H9 (cell line): ENCODE measurements at regions not wholly inside any gene's neighbourhood (a gene's known extent, or its start where the extent isn't known, plus 50 kb on each side); places are given as distances from the start of the nearest gene placed in this dataset.

Experiments
- DNase-seq: peaks from one replicate; pipeline ENCODE4 v3.0.0-alpha.2; 2017
- H2AFZ ChIP-seq: one replicate; pipeline ENCODE4 v1.6.1; 2013; ENCODE audit warnings: mild to moderate bottlenecking, low read length, control low read depth, moderate library complexity
- H2AK5ac ChIP-seq: 2 replicates; pipeline ENCODE4 v1.6.1; 2013; ENCODE audit warnings: low read length, control low read depth, mixed read lengths; ENCODE audit not compliant: insufficient read length
- H2BK120ac ChIP-seq: one replicate; pipeline ENCODE4 v1.6.1; 2013; ENCODE audit warnings: low read depth, mild to moderate bottlenecking, low read length, control low read depth, inconsistent platforms; ENCODE audit not compliant: poor library complexity, severe bottlenecking
- H2BK12ac ChIP-seq: 2 replicates; pipeline ENCODE4 v1.6.1; 2013; ENCODE audit warnings: low read length, control low read depth, mixed read lengths, low read depth; ENCODE audit not compliant: insufficient read length
- H2BK15ac ChIP-seq: 2 replicates; pipeline ENCODE4 v1.6.1; 2013; ENCODE audit warnings: low read depth, low read length, control low read depth
- H2BK20ac ChIP-seq: one replicate; pipeline ENCODE4 v1.6.1; 2013; ENCODE audit warnings: low read depth, mild to moderate bottlenecking, low read length, control low read depth, inconsistent platforms; ENCODE audit not compliant: poor library complexity, severe bottlenecking
- H2BK5ac ChIP-seq: 2 replicates; pipeline ENCODE4 v1.6.1; 2013; ENCODE audit warnings: low read length, control low read depth, mixed read lengths; ENCODE audit not compliant: insufficient read length
- H3K14ac ChIP-seq: 2 replicates; pipeline ENCODE4 v1.6.1; 2013; ENCODE audit warnings: low read length, control low read depth; ENCODE audit not compliant: insufficient read depth
- H3K18ac ChIP-seq: 2 replicates; pipeline ENCODE4 v1.6.1; 2013; ENCODE audit warnings: low read depth, mild to moderate bottlenecking, mixed read lengths, low read length, control low read depth; ENCODE audit not compliant: insufficient read length
- H3K23ac ChIP-seq: 2 replicates; pipeline ENCODE4 v1.6.1; 2013; ENCODE audit warnings: low read length, control low read depth, mixed read lengths, low read depth; ENCODE audit not compliant: insufficient read length
- H3K23me2 ChIP-seq: 2 replicates; pipeline ENCODE4 v1.6.1; 2013; ENCODE audit warnings: low read depth, mild to moderate bottlenecking, mixed read lengths, low read length, control low read depth; ENCODE audit not compliant: insufficient read length, poor library complexity, severe bottlenecking
- H3K27ac ChIP-seq: 2 replicates; pipeline ENCODE4 v1.5.1; 2013; ENCODE audit warnings: low read length, control low read depth, mixed read lengths, low read depth; ENCODE audit not compliant: insufficient read length
- H3K27me3 ChIP-seq: 2 replicates; pipeline ENCODE4 v1.6.1; 2013; ENCODE audit warnings: low read length, control low read depth, inconsistent platforms; ENCODE audit not compliant: insufficient read depth
- H3K4ac ChIP-seq: 2 replicates; pipeline ENCODE4 v1.6.1; 2013; ENCODE audit warnings: low read depth, mild to moderate bottlenecking, control low read depth, inconsistent platforms, low read length, moderate library complexity
- H3K4me1 ChIP-seq: 2 replicates; pipeline ENCODE4 v1.6.1; 2013; ENCODE audit warnings: low read length, control low read depth, inconsistent platforms; ENCODE audit not compliant: insufficient read depth
- H3K4me2 ChIP-seq: 2 replicates; pipeline ENCODE4 v1.6.1; 2013; ENCODE audit warnings: low read length, control low read depth, mixed read lengths; ENCODE audit not compliant: insufficient read length, insufficient read depth
- H3K56ac ChIP-seq: 2 replicates; pipeline ENCODE4 v1.6.1; 2013; ENCODE audit warnings: low read depth, mild to moderate bottlenecking, mixed read lengths, low read length, control low read depth; ENCODE audit not compliant: insufficient read length
- H3K79me1 ChIP-seq: 2 replicates; pipeline ENCODE4 v1.6.1; 2013; ENCODE audit warnings: low read depth, mild to moderate bottlenecking, moderate library complexity, low read length, control low read depth, inconsistent platforms; ENCODE audit not compliant: insufficient read depth, poor library complexity, severe bottlenecking
- H3K79me2 ChIP-seq: 2 replicates; pipeline ENCODE4 v1.6.1; 2013; ENCODE audit warnings: low read length, control low read depth, inconsistent platforms; ENCODE audit not compliant: insufficient read depth
- H3K9ac ChIP-seq: 2 replicates; pipeline ENCODE4 v1.6.1; 2013; ENCODE audit warnings: low read length, control low read depth, mixed read lengths; ENCODE audit not compliant: insufficient read length; ENCODE audit errors: extremely low read depth
- H3K9me3 ChIP-seq: one replicate; pipeline ENCODE4 v1.6.1; 2013; ENCODE audit warnings: low read depth, low read length, inconsistent platforms; ENCODE audit not compliant: control insufficient read depth
- H3T11ph ChIP-seq: one replicate; pipeline ENCODE4 v1.6.1; 2013; ENCODE audit warnings: mild to moderate bottlenecking, low read length, control low read depth, inconsistent platforms
- H4K20me1 ChIP-seq: one replicate; pipeline ENCODE4 v1.6.1; 2013; ENCODE audit not compliant: control insufficient read depth, insufficient read length, insufficient read depth
- H4K5ac ChIP-seq: 2 replicates; pipeline ENCODE4 v1.6.1; 2013; ENCODE audit warnings: low read depth, mild to moderate bottlenecking, mixed read lengths, low read length, control low read depth; ENCODE audit not compliant: insufficient read length
- H4K8ac ChIP-seq: replicated peaks from 2 replicates; pipeline ENCODE4 v1.6.1; 2013; ENCODE audit warnings: low read length, control low read depth, mixed read lengths, low read depth; ENCODE audit not compliant: insufficient read length
- H4K91ac ChIP-seq: 2 replicates; pipeline ENCODE4 v1.6.1; 2013; ENCODE audit warnings: low read depth, mild to moderate bottlenecking, moderate library complexity, mixed read lengths, low read length, control low read depth; ENCODE audit not compliant: insufficient read length
- H3K27ac Mint-ChIP-seq, 3 experiments: 2 replicates in 2 of 3; 3 replicates in 1 of 3; pipeline ENCODE4 v1.8.0; 2020 to 2021; ENCODE audit warnings: mixed read lengths in 3 of 3, mild to moderate bottlenecking in 1 of 3, moderate library complexity in 1 of 3
- H3K27me3 Mint-ChIP-seq: 2 replicates; pipeline ENCODE4 v1.8.0; 2021; ENCODE audit warnings: low read depth, mild to moderate bottlenecking, moderate library complexity, mixed read lengths
- H3K36me3 Mint-ChIP-seq, 3 experiments: 2 replicates in 2 of 3; 3 replicates in 1 of 3; pipeline ENCODE4 v1.8.0; 2020 to 2021; ENCODE audit warnings: low read depth in 3 of 3, mixed read lengths in 3 of 3; ENCODE audit not compliant: insufficient read depth in 1 of 3
- H3K4me1 Mint-ChIP-seq, 2 experiments: 2 replicates each; pipeline ENCODE4 v1.8.0; 2020; ENCODE audit warnings: mixed read lengths in 2 of 2
- H3K4me3 Mint-ChIP-seq, 2 experiments: 2 replicates in 1 of 2; 3 replicates in 1 of 2; pipeline ENCODE4 v1.8.0; 2020 to 2021; ENCODE audit warnings: mild to moderate bottlenecking in 2 of 2, mixed read lengths in 2 of 2, moderate library complexity in 1 of 2
- H3K9me3 Mint-ChIP-seq, 2 experiments: 2 replicates in 1 of 2; 3 replicates in 1 of 2; pipeline ENCODE4 v1.8.0; 2020; ENCODE audit warnings: mild to moderate bottlenecking in 2 of 2, mixed read lengths in 2 of 2, moderate library complexity in 1 of 2
- TF ChIP-seq, protein P1 (sequence below): fragments of 200-600 bp; sonication (generic); conservative IDR thresholded peaks from 3 replicates; pipeline ENCODE4 v1.8.0; 2021; ENCODE audit warnings: antibody characterized with exemption, mild to moderate bottlenecking

DNA sequence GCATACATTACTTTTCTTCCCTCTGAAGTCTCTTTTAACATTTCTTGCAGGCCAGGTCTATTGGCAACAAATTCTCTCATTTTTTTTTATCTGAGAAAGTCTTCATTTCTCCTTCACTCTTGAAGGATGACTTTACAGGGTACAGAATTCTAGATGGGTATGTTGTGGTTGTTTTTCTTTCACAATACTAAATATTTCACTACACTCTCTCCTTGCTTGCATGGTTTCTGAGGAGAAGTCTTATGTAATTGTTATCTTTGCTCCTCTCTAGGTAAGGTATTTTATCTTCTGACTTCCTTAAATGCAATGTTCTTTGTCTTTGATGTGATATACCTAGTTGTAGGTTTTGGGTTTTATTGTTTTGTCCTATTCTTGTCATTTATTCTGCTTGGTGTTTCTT is 371.1 kb downstream of the FIGN start:
- Histone ChIP-seq H2BK15ac (no peak overlapping the region), H3K23me2 (no peaks in the 10 kb centered on the region), H4K5ac (no peak overlapping the region), H3T11ph (no peak overlapping the region), H2BK5ac (no peak overlapping the region), H4K20me1 (no peaks in the 10 kb centered on the region), H3K56ac (no peak overlapping the region), H3K14ac (no peak overlapping the region), H3K27me3 (no peaks in the 10 kb centered on the region), H3K4ac (no peak overlapping the region), H2BK120ac (no peak overlapping the region), H3K9ac (no peak overlapping the region), H3K27ac (no peak overlapping the region), H4K91ac (no peak overlapping the region), H2BK20ac (no peak overlapping the region), H3K23ac (no peak overlapping the region), H2BK12ac (no peak overlapping the region), H3K79me1 (no peaks in the 10 kb centered on the region), H3K9me3 (no peaks in the 10 kb centered on the region), H3K18ac (no peak overlapping the region), H3K4me2 (no peak overlapping the region), H3K79me2 (no peaks in the 10 kb centered on the region), H4K8ac (no peak overlapping the region), H3K4me1 (no peaks in the 10 kb centered on the region), H2AFZ (no peak overlapping the region), H2AK5ac (no peak overlapping the region)
- no peak overlapping the region for H3K27ac Mint-ChIP-seq
- no peaks in the 10 kb centered on the region for H3K4me1 Mint-ChIP-seq
- H3K9me3 Mint-ChIP-seq: peaks cover 0 to 3% of the 10 kb centered on the region in 2 experiments; a peak in 1 of 5 replicates
- no peaks in the 10 kb centered on the region for H3K27me3 Mint-ChIP-seq
- H3K4me3 Mint-ChIP-seq: no peak overlapping the region
- TF ChIP-seq, protein P1, sequence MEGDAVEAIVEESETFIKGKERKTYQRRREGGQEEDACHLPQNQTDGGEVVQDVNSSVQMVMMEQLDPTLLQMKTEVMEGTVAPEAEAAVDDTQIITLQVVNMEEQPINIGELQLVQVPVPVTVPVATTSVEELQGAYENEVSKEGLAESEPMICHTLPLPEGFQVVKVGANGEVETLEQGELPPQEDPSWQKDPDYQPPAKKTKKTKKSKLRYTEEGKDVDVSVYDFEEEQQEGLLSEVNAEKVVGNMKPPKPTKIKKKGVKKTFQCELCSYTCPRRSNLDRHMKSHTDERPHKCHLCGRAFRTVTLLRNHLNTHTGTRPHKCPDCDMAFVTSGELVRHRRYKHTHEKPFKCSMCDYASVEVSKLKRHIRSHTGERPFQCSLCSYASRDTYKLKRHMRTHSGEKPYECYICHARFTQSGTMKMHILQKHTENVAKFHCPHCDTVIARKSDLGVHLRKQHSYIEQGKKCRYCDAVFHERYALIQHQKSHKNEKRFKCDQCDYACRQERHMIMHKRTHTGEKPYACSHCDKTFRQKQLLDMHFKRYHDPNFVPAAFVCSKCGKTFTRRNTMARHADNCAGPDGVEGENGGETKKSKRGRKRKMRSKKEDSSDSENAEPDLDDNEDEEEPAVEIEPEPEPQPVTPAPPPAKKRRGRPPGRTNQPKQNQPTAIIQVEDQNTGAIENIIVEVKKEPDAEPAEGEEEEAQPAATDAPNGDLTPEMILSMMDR: no peak
- no peaks in the 10 kb centered on the region for H3K36me3 Mint-ChIP-seq
- no peak for DNase-seq
